Endothelial cell of umbilical vein (primary cell): ENCODE measurements at regions not wholly inside any gene's neighbourhood (a gene's known extent, or its start where the extent isn't known, plus 50 kb on each side); places are given as distances from the start of the nearest gene placed in this dataset.

Source experiments
- BruUV-seq: library from RNA; stranded (reverse); fragments of 400-500 nt; replicated peaks from 2 replicates; lab custom pipeline; 2021; lab: Mats Ljungman, UMichigan
- CTCF ChIA-PET: fragments of 300-600, 350-600 bp; sonication (Branson Sonifier 250); formaldehyde crosslinking; loops from one replicate; lab custom pipeline; 2021; ENCODE audit warnings: antibody characterized with exemption, inconsistent platforms; lab: Charles Lee
- POLR2A ChIA-PET: fragments of 300-600, 350-600 bp; sonication (Branson Sonifier 250); formaldehyde crosslinking; loops from one replicate; lab custom pipeline; 2021; ENCODE audit warnings: antibody characterized with exemption, inconsistent platforms; lab: Charles Lee
- DNase-seq: peaks from one replicate; pipeline ENCODE4 v3.0.0-alpha.2; 2011; ENCODE audit warnings: low read depth, low spot score
- FAIRE-seq: peaks from 2 replicates; lab custom pipeline; 2011; peaks lifted over from hg19 to GRCh38; lab: Jason Lieb, UNC
- H2AFZ ChIP-seq: 2 replicates; pipeline ENCODE4 v1.6.0; 2012; ENCODE audit warnings: low read depth, low read length, control low read depth, inconsistent platforms
- H3K27ac ChIP-seq: 2 replicates; pipeline ENCODE4 v1.5.1; 2011; ENCODE audit warnings: low read depth, mild to moderate bottlenecking, control low read depth, low read length, moderate library complexity; ENCODE audit not compliant: insufficient read depth
- H3K27me3 ChIP-seq, 2 experiments: 2 replicates each; pipeline versions ENCODE4 v1.6.0 to v1.6.1; 2011; ENCODE audit warnings: low read length in 2 of 2, mixed read lengths in 1 of 2; ENCODE audit not compliant: control insufficient read depth in 2 of 2, insufficient read depth in 2 of 2
- H3K36me3 ChIP-seq, 2 experiments: 2 replicates in 1 of 2; 3 replicates in 1 of 2; pipeline ENCODE4 v1.5.1; 2011; ENCODE audit warnings: low read length in 2 of 2, mild to moderate bottlenecking in 1 of 2, moderate library complexity in 1 of 2; ENCODE audit not compliant: control insufficient read depth in 2 of 2, insufficient read depth in 2 of 2; ENCODE audit errors: extremely low read depth in 1 of 2
- H3K4me1 ChIP-seq: 3 replicates; pipeline ENCODE4 v1.5.1; 2011; ENCODE audit warnings: mild to moderate bottlenecking, low read length; ENCODE audit not compliant: control insufficient read depth, insufficient read depth; ENCODE audit errors: extremely low read depth
- H3K4me2 ChIP-seq: 2 replicates; pipeline ENCODE4 v1.6.1; 2011; ENCODE audit warnings: low read length, control low read depth, mixed read lengths; ENCODE audit not compliant: insufficient read depth
- H3K4me3 ChIP-seq, 3 experiments: fragments of 200-600 bp in 1 of 3; sonication (generic), shearing (Covaris generic) in 1 of 3; replicated peaks in 1 of 3; 2 replicates each; pipeline ENCODE4 v1.5.1; 2011 to 2016; ENCODE audit warnings: control low read depth in 3 of 3, low read length in 3 of 3, mild to moderate bottlenecking in 2 of 3, inconsistent platforms in 1 of 3, low read depth in 1 of 3, moderate library complexity in 1 of 3; ENCODE audit not compliant: insufficient read depth in 1 of 3
- H3K79me2 ChIP-seq: 2 replicates; pipeline ENCODE4 v1.6.0; 2012; ENCODE audit warnings: low read length, inconsistent platforms; ENCODE audit not compliant: control insufficient read depth, insufficient read depth
- H3K9ac ChIP-seq: replicated peaks from 2 replicates; pipeline ENCODE3; 2011; ENCODE audit warnings: low read length, control low read depth; ENCODE audit not compliant: insufficient read depth; ENCODE audit errors: extremely low read depth
- H3K9me1 ChIP-seq: replicated peaks from 3 replicates; pipeline ENCODE4 v1.6.0; 2011; ENCODE audit warnings: mild to moderate bottlenecking, low read length; ENCODE audit not compliant: control insufficient read depth, insufficient read depth; ENCODE audit errors: extremely low read depth
- H3K9me3 ChIP-seq: replicated peaks from 2 replicates; pipeline ENCODE4 v1.5.1; 2012; ENCODE audit warnings: low read length, inconsistent platforms; ENCODE audit not compliant: control insufficient read depth, insufficient read depth
- H4K20me1 ChIP-seq: replicated peaks from 2 replicates; pipeline ENCODE3; 2011; ENCODE audit warnings: mild to moderate bottlenecking, low read length; ENCODE audit not compliant: control insufficient read depth, insufficient read depth; ENCODE audit errors: extremely low read depth
- FOS ChIP-seq: IDR thresholded peaks from 2 replicates; pipeline ENCODE4 v1.6.1; 2011; ENCODE audit warnings: mild to moderate bottlenecking, low read length, moderate library complexity, borderline replicate concordance; ENCODE audit not compliant: insufficient read depth
- GATA2 ChIP-seq: IDR thresholded peaks from 2 replicates; pipeline ENCODE4 v1.7.0; 2011; ENCODE audit warnings: low read depth, mild to moderate bottlenecking, moderate library complexity, mixed read lengths, low read length; ENCODE audit not compliant: insufficient read length, insufficient read depth
- JUN ChIP-seq: IDR thresholded peaks from 2 replicates; pipeline ENCODE4 v1.6.1; 2011; ENCODE audit warnings: borderline replicate concordance, low read depth; ENCODE audit not compliant: insufficient read length, insufficient read depth
- MYC ChIP-seq: IDR thresholded peaks from one replicate; pipeline ENCODE4 v1.6.1; 2011; ENCODE audit warnings: mild to moderate bottlenecking, low read depth, low read length
- POLR2A ChIP-seq: IDR thresholded peaks from 2 replicates; pipeline ENCODE4 v1.6.1; 2012; ENCODE audit warnings: low read depth, mild to moderate bottlenecking, control low read depth, low read length
- POLR2AphosphoS5 ChIP-seq: IDR thresholded peaks from 2 replicates; pipeline ENCODE4 v1.6.1; 2012; ENCODE audit warnings: low read depth, mild to moderate bottlenecking, control low read depth, low read length, moderate library complexity; ENCODE audit not compliant: insufficient read depth
- dilution Hi-C: fragments of 300-500 bp; cut with MboI; formaldehyde crosslinking; loops from one replicate; pipeline ENCODE4 v1.15.0; 2019; ENCODE audit warnings: low sequenced_read_pairs; ENCODE audit not compliant: extremely low pct_ligation_motif_present
- intact Hi-C: fragments of 100-400 bp; cut with micrococcal nuclease; formaldehyde crosslinking; loops from one replicate; pipeline ENCODE4 v1.10.0; 2022
- TF ChIP-seq, protein P1 (sequence below), 2 donors: IDR thresholded peaks; 1 replicate in 1 of 2; 2 replicates in 1 of 2; pipeline ENCODE4 v1.5.1; 2011; ENCODE audit warnings: low read length in 2 of 2, mild to moderate bottlenecking in 2 of 2, moderate library complexity in 2 of 2, control low read depth in 1 of 2, inconsistent platforms in 1 of 2, low read depth in 1 of 2; ENCODE audit not compliant: insufficient read depth in 1 of 2; ENCODE audit errors: extremely low read depth in 1 of 2
- TF ChIP-seq, protein P2 (sequence below): IDR thresholded peaks from 2 replicates; pipeline ENCODE4 v1.6.1; 2011; ENCODE audit not compliant: insufficient read depth, insufficient read length

DNA sequence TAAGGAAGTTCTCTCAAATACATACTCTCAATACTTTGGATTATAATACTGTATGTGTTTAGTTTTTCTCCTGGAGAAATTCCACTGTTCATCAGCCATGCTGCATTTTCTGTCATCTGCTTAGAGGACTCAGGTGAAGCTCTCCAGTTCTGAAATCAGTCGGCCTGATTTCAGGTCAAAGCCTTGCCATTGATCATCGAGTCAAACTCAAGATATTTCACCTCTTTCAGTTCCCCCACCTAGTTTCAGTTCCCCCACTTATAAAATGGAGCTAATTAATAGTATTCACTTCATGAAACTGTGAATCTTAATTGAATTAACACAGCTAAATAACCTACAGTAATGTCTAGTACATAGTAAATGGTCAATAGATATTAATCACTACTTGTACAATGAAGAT lies 75.3 kb upstream of the L3MBTL4 start:
- H3K9me1 ChIP-seq = no peaks in the 10 kb centered on the region
- no peak overlapping the region for H3K9ac ChIP-seq
- dilution Hi-C loops = no loop called here
- POLR2A ChIA-PET = no interaction called here
- H4K20me1 ChIP-seq = no peaks in the 10 kb centered on the region
- no TSS peak for BruUV-seq
- no peaks in the 10 kb centered on the region for H3K27me3 ChIP-seq
- no peaks in the 10 kb centered on the region for H3K4me1 ChIP-seq
- H2AFZ ChIP-seq = no peak overlapping the region
- H3K9me3 ChIP-seq = no peaks in the 10 kb centered on the region
- FAIRE-seq (no peak), DNase-seq (no peak)
- intact Hi-C loops = loop anchor here (10.0 kb wide), 1 partner anchor 95 kb away; no protein-coding TSS in a partner anchor
- H3K36me3 ChIP-seq = no peaks in the 10 kb centered on the region
- no peak overlapping the region for H3K4me3 ChIP-seq
- H3K4me2 ChIP-seq = no peak overlapping the region
- no peak overlapping the region for H3K27ac ChIP-seq
- H3K79me2 ChIP-seq = no peaks in the 10 kb centered on the region
- CTCF ChIA-PET = no interaction called here
- TF ChIP-seq JUN = no peak
- TF ChIP-seq GATA2 = no peak
- no peak for TF ChIP-seq MYC
- TF ChIP-seq, protein P1, sequence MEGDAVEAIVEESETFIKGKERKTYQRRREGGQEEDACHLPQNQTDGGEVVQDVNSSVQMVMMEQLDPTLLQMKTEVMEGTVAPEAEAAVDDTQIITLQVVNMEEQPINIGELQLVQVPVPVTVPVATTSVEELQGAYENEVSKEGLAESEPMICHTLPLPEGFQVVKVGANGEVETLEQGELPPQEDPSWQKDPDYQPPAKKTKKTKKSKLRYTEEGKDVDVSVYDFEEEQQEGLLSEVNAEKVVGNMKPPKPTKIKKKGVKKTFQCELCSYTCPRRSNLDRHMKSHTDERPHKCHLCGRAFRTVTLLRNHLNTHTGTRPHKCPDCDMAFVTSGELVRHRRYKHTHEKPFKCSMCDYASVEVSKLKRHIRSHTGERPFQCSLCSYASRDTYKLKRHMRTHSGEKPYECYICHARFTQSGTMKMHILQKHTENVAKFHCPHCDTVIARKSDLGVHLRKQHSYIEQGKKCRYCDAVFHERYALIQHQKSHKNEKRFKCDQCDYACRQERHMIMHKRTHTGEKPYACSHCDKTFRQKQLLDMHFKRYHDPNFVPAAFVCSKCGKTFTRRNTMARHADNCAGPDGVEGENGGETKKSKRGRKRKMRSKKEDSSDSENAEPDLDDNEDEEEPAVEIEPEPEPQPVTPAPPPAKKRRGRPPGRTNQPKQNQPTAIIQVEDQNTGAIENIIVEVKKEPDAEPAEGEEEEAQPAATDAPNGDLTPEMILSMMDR (IDR thresholded peaks at IDR 0.05; ENCODE audit: extremely low read depth in 1 of 2, insufficient read depth in 1 of 2, low read depth in 1 of 2, low read length in 2 of 2) = no peak
- no peak for TF ChIP-seq FOS
- no peak for TF ChIP-seq POLR2AphosphoS5

- H3K27ac ChIP-seq = no peak overlapping the region
- CTCF ChIA-PET = no interaction called here
These were observed 78.5 kb upstream of the L3MBTL4 start for GRCh38 chr18:6493194-6493593.

More at GRCh38 chr18:6493194-6493593, 78.5 kb upstream of the L3MBTL4 start:
- no peaks in the 10 kb centered on the region for H3K36me3 ChIP-seq
- TF ChIP-seq, protein P1 (IDR thresholded peaks at IDR 0.05; ENCODE audit: extremely low read depth in 1 of 2, insufficient read depth in 1 of 2, low read depth in 1 of 2, low read length in 2 of 2) = no peak
- TF ChIP-seq FOS = no peak
- no peak for TF ChIP-seq MYC
- no peak for TF ChIP-seq POLR2A
- TF ChIP-seq POLR2AphosphoS5 = no peak
- TF ChIP-seq GATA2 = no peak
- TF ChIP-seq, protein P2, sequence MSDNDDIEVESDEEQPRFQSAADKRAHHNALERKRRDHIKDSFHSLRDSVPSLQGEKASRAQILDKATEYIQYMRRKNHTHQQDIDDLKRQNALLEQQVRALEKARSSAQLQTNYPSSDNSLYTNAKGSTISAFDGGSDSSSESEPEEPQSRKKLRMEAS = no peak
- no peaks in the 10 kb centered on the region for H3K9me1 ChIP-seq
- H3K4me2 ChIP-seq = no peak overlapping the region
- H3K9ac ChIP-seq = no peak overlapping the region
- H4K20me1 ChIP-seq = no peaks in the 10 kb centered on the region
- no peaks in the 10 kb centered on the region for H3K4me1 ChIP-seq
- dilution Hi-C loops (no loop called here), intact Hi-C loops (loop anchor here (10.0 kb wide), 1 partner anchor 98 kb away; no protein-coding TSS in a partner anchor)
- FAIRE-seq = no peak
- H3K4me3 ChIP-seq = no peak overlapping the region
- DNase-seq = no peak
- H3K9me3 ChIP-seq = no peaks in the 10 kb centered on the region
- no peaks in the 10 kb centered on the region for H3K79me2 ChIP-seq
- BruUV-seq = no TSS peak
- no peaks in the 10 kb centered on the region for H3K27me3 ChIP-seq
- H2AFZ ChIP-seq = no peak overlapping the region
- POLR2A ChIA-PET = no interaction called here
